ENCODE measurements at regions not wholly inside any gene's neighbourhood (a gene's known extent, or its start where the extent isn't known, plus 50 kb on each side); places are given as distances from the start of the nearest gene placed in this dataset.

- TF ChIP-seq POLR2A (conservative IDR thresholded peaks at IDR 0.05) (no peak), BDP1 (IDR thresholded peaks at IDR 0.05; ENCODE audit: insufficient read depth, insufficient read length) (no peak), ETV5 (CRISPR knock-in tag; IDR thresholded peaks at IDR 0.05; ENCODE audit: low read depth) (no peak), FOXA1 (IDR thresholded peaks at IDR 0.05; ENCODE audit: borderline replicate concordance) (no peak), MAX (CRISPR knock-in tag; IDR thresholded peaks at IDR 0.05) (no peak)
Observed at GRCh38 chr2:47265158-47265557, 88.8 kb upstream of the CALM2 start.

All from K562 (cell line).